Transverse colon (tissue), 4 donors: ENCODE measurements at regions not wholly inside any gene's neighbourhood (a gene's known extent, or its start where the extent isn't known, plus 50 kb on each side); places are given as distances from the start of the nearest gene placed in this dataset.

Experiments
- EP300 ChIP-seq: sonication (generic); formaldehyde crosslinking; IDR thresholded peaks from one replicate; pipeline ENCODE4 v1.6.1; 2017; ENCODE audit warnings: antibody characterized with exemption, low read depth
- POLR2A ChIP-seq: fragments of 450-650 bp; IDR thresholded peaks from one replicate; pipeline ENCODE4 v1.6.1; 2016; ENCODE audit warnings: antibody characterized with exemption, mild to moderate bottlenecking, moderate library complexity
- POLR2AphosphoS5 ChIP-seq, 3 donors: sonication (generic); formaldehyde crosslinking; IDR thresholded peaks; one replicate each; pipeline ENCODE4 v1.6.1; 2016; ENCODE audit warnings: antibody characterized with exemption in 3 of 3
- TF ChIP-seq, protein P1 (sequence below), 5 experiments: fragments of 200-600 bp in 3 of 5; fragments of 450-650 bp in 2 of 5; sonication (generic) in 3 of 5; IDR thresholded peaks; 1 replicate in 2 of 5; 2 replicates in 3 of 5; pipeline ENCODE4 v1.5.1; 2016 to 2017; ENCODE audit warnings: antibody characterized with exemption in 5 of 5, inconsistent platforms in 3 of 5, mild to moderate bottlenecking in 2 of 5, moderate library complexity in 1 of 5

DNA sequence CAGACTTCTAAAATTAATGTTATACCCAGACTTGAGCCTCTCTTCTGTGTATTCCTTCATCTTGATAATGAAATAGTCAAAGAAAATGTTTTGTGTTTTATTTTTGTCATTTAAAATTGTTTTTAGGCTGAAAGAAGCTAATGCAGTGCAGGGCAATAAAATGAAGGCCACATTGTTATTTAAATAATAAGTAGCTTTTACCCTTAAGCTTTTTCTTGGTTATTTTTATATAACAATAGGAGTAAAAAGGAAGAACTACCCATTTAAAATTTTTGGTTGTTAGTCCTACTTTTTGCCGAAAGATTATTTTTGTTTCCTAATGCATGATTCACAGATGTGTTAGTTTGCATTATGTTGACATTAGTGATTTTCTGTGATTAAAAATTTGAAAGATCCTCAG is 181.0 kb upstream of the MEOX2 start:
- TF ChIP-seq, protein P1, sequence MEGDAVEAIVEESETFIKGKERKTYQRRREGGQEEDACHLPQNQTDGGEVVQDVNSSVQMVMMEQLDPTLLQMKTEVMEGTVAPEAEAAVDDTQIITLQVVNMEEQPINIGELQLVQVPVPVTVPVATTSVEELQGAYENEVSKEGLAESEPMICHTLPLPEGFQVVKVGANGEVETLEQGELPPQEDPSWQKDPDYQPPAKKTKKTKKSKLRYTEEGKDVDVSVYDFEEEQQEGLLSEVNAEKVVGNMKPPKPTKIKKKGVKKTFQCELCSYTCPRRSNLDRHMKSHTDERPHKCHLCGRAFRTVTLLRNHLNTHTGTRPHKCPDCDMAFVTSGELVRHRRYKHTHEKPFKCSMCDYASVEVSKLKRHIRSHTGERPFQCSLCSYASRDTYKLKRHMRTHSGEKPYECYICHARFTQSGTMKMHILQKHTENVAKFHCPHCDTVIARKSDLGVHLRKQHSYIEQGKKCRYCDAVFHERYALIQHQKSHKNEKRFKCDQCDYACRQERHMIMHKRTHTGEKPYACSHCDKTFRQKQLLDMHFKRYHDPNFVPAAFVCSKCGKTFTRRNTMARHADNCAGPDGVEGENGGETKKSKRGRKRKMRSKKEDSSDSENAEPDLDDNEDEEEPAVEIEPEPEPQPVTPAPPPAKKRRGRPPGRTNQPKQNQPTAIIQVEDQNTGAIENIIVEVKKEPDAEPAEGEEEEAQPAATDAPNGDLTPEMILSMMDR (IDR thresholded peaks at IDR 0.05) = no peak
- TF ChIP-seq POLR2A = no peak
- no peak for TF ChIP-seq POLR2AphosphoS5 (IDR thresholded peaks at IDR 0.05)
- TF ChIP-seq EP300 = no peak
